ENCODE measurements at regions not wholly inside any gene's neighbourhood (a gene's known extent, or its start where the extent isn't known, plus 50 kb on each side); places are given as distances from the start of the nearest gene placed in this dataset.

GRCh38 chr6:140230282-140230681, 855.8 kb upstream of the CITED2 start:
- TF ChIP-seq CTCF (IDR thresholded peaks at IDR 0.05; ENCODE audit: low read length) (no peak), EZH2 (optimal IDR thresholded peaks at IDR 0.05; ENCODE audit: low read depth, low read length) (no peak)
